SK-N-SH (cell line): ENCODE measurements at regions not wholly inside any gene's neighbourhood (a gene's known extent, or its start where the extent isn't known, plus 50 kb on each side); places are given as distances from the start of the nearest gene placed in this dataset.

Experiments
- CTCF ChIA-PET: fragments of 300-600, 350-600 bp; formaldehyde crosslinking; extraction: SDS; loops from one replicate; lab custom pipeline; 2021; lab: Yijun Ruan, JAX
- POLR2A ChIA-PET: fragments of 350-600 bp; sonication (Branson Sonifier 250); formaldehyde crosslinking; extraction: SDS; loops from one replicate; lab custom pipeline; 2020; ENCODE audit warnings: antibody characterized with exemption, inconsistent platforms; lab: Yijun Ruan, JAX
- DNase-seq: peaks from one replicate; pipeline ENCODE4 v3.0.0; 2012
- H2AFZ ChIP-seq: fragments of 200-600 bp; sonication (generic); 2 replicates; pipeline ENCODE4 v1.8.1; 2016; ENCODE audit warnings: antibody characterized with exemption, mild to moderate bottlenecking, low read depth
- H3F3A ChIP-seq: fragments of 200-600 bp; sonication (generic); replicated peaks from 2 replicates; pipeline ENCODE3; 2016; ENCODE audit warnings: antibody characterized with exemption, mild to moderate bottlenecking; ENCODE audit not compliant: insufficient read depth
- H3K27ac ChIP-seq, 2 experiments: fragments of 200-500 bp in 1 of 2; fragments of 200-600 bp in 1 of 2; sonication (Bioruptor generic) in 1 of 2; sonication (generic), shearing (Covaris generic) in 1 of 2; 2 replicates each; pipeline versions ENCODE4 v1.5.1 to v1.6.1; 2014 to 2016; ENCODE audit warnings: low read depth in 2 of 2, inconsistent platforms in 1 of 2, low read length in 1 of 2, mild to moderate bottlenecking in 1 of 2, mixed read lengths in 1 of 2
- H3K27me3 ChIP-seq: fragments of 200-600 bp; sonication (generic), shearing (Covaris generic); 2 replicates; pipeline ENCODE4 v1.6.1; 2016; ENCODE audit warnings: mixed run types; ENCODE audit not compliant: insufficient read depth
- H3K36me3 ChIP-seq, 2 experiments: fragments of 200-500 bp in 1 of 2; fragments of 200-600 bp in 1 of 2; sonication (Bioruptor generic) in 1 of 2; sonication (generic) in 1 of 2; replicated peaks in 1 of 2; 2 replicates each; pipeline versions ENCODE3 to v1.5.1; 2014 to 2016; ENCODE audit warnings: low read length in 1 of 2, mild to moderate bottlenecking in 1 of 2; ENCODE audit not compliant: insufficient read depth in 2 of 2, control insufficient read depth in 1 of 2
- H3K4me1 ChIP-seq, 2 experiments: fragments of 200-500 bp in 1 of 2; fragments of 200-600 bp in 1 of 2; sonication (Bioruptor generic) in 1 of 2; sonication (generic), shearing (Covaris generic) in 1 of 2; 2 replicates each; pipeline versions ENCODE4 v1.5.1 to v1.6.1; 2014 to 2016; ENCODE audit warnings: low read depth in 1 of 2, low read length in 1 of 2, mixed run types in 1 of 2; ENCODE audit not compliant: insufficient read depth in 2 of 2, control insufficient read depth in 1 of 2
- H3K4me2 ChIP-seq: fragments of 200-600 bp; sonication (generic), shearing (Covaris generic); 2 replicates; pipeline ENCODE4 v1.6.1; 2017; ENCODE audit warnings: mixed run types
- H3K4me3 ChIP-seq, 2 experiments: fragments of 200-500 bp in 1 of 2; fragments of 200-600 bp in 1 of 2; sonication (Bioruptor generic) in 1 of 2; sonication (generic), shearing (Covaris generic) in 1 of 2; 2 replicates each; pipeline versions ENCODE4 v1.5.1 to v1.8.1; 2014 to 2016; ENCODE audit warnings: low read depth in 2 of 2, inconsistent platforms in 1 of 2, low read length in 1 of 2, mild to moderate bottlenecking in 1 of 2, mixed read lengths in 1 of 2, moderate library complexity in 1 of 2
- H3K79me2 ChIP-seq: fragments of 200-600 bp; sonication (generic); 2 replicates; pipeline ENCODE4 v1.8.1; 2017; ENCODE audit warnings: mild to moderate bottlenecking; ENCODE audit not compliant: insufficient read depth
- H3K9ac ChIP-seq: fragments of 200-600 bp; sonication (generic); 2 replicates; pipeline ENCODE4 v1.6.1; 2017; ENCODE audit warnings: mixed run types
- H3K9me2 ChIP-seq: fragments of 200-600 bp; sonication (generic); 2 replicates; pipeline ENCODE4 v1.6.1; 2017; ENCODE audit warnings: mixed run types
- H3K9me3 ChIP-seq: fragments of 200-600 bp; sonication (generic); 2 replicates; pipeline ENCODE4 v1.6.1; 2017; ENCODE audit warnings: mixed run types, mild to moderate bottlenecking, moderate library complexity
- H4K20me1 ChIP-seq: fragments of 200-600 bp; sonication (generic); 2 replicates; pipeline ENCODE4 v1.6.1; 2017; ENCODE audit warnings: mild to moderate bottlenecking, mixed run types; ENCODE audit not compliant: insufficient read depth
- ELF1 ChIP-seq: IDR thresholded peaks from 2 replicates; pipeline ENCODE4 v1.4.0; 2012
- EP300 ChIP-seq, 2 experiments: IDR thresholded peaks; 2 replicates each; pipeline versions ENCODE4 v1.4.0 to v1.6.1; 2012; ENCODE audit warnings: borderline replicate concordance in 1 of 2, low read depth in 1 of 2, low read length in 1 of 2
- FOSL2 ChIP-seq: IDR thresholded peaks from 2 replicates; pipeline ENCODE4 v1.4.0; 2012; ENCODE audit warnings: low read depth, mild to moderate bottlenecking, moderate library complexity, borderline replicate concordance
- FOXJ3 ChIP-seq: sonication (generic); formaldehyde crosslinking; IDR thresholded peaks from 2 replicates; pipeline ENCODE4 v1.5.1; 2020; ENCODE audit warnings: mild to moderate bottlenecking, missing genetic modification reagents
- GATA2 ChIP-seq: sonication (generic); formaldehyde crosslinking; IDR thresholded peaks from 2 replicates; pipeline ENCODE4 v1.5.0; 2020; ENCODE audit warnings: mild to moderate bottlenecking, missing genetic modification reagents
- IRF3 ChIP-seq: fragments of 150-350 bp; IDR thresholded peaks from 2 replicates; pipeline ENCODE4 v1.6.1; 2016; ENCODE audit warnings: mild to moderate bottlenecking, low read depth, low read length
- NFIC ChIP-seq: IDR thresholded peaks from 2 replicates; pipeline ENCODE4 v1.4.0; 2012; ENCODE audit warnings: borderline replicate concordance
- NRF1 ChIP-seq: IDR thresholded peaks from 2 replicates; pipeline ENCODE4 v1.6.1; 2012; ENCODE audit warnings: low read depth, mild to moderate bottlenecking, low read length
- PBX3 ChIP-seq: IDR thresholded peaks from 2 replicates; pipeline ENCODE4; 2012
- POLR2AphosphoS5 ChIP-seq: IDR thresholded peaks from 2 replicates; pipeline ENCODE4 v1.6.1; 2012; ENCODE audit warnings: low read depth, low read length
- RCOR1 ChIP-seq: fragments of 150-350 bp; IDR thresholded peaks from 2 replicates; pipeline ENCODE4 v1.6.1; 2017; ENCODE audit warnings: antibody characterized with exemption, low read length
- SIN3A ChIP-seq: IDR thresholded peaks from 2 replicates; pipeline ENCODE4 v1.6.1; 2012; ENCODE audit warnings: low read depth, mild to moderate bottlenecking, low read length, moderate library complexity, borderline replicate concordance
- TAF1 ChIP-seq: IDR thresholded peaks from 2 replicates; pipeline ENCODE4 v1.6.1; 2012; ENCODE audit warnings: low read depth, mild to moderate bottlenecking, low read length, moderate library complexity, borderline replicate concordance
- TCF12 ChIP-seq: IDR thresholded peaks from 2 replicates; pipeline ENCODE4 v1.4.0; 2012
- USF1 ChIP-seq: IDR thresholded peaks from 2 replicates; pipeline ENCODE4 v1.4.0; 2012; ENCODE audit warnings: low read depth, borderline replicate concordance
- YY1 ChIP-seq: IDR thresholded peaks from 2 replicates; pipeline ENCODE4 v1.4.0; 2012; ENCODE audit warnings: low read depth, mild to moderate bottlenecking
- ZBTB33 ChIP-seq: IDR thresholded peaks from 2 replicates; pipeline ENCODE4 v1.4.0; 2012; ENCODE audit warnings: low read depth, borderline replicate concordance
- WGBS: methylation state at CpG from one replicate; pipeline ENCODE4 v1.1.6; 2017; ENCODE audit warnings: low lambda C conversion rate; 5-methylcytosine and 5-hydroxymethylcytosine counted together
- TF ChIP-seq, protein P1 (sequence below): fragments of 200-600 bp; sonication (generic); IDR thresholded peaks from 2 replicates; pipeline ENCODE4 v1.6.1; 2017; ENCODE audit warnings: antibody characterized with exemption, mild to moderate bottlenecking, moderate library complexity
- TF ChIP-seq, protein P2 (sequence below): IDR thresholded peaks from 2 replicates; pipeline ENCODE4 v1.6.1; 2012; ENCODE audit warnings: mild to moderate bottlenecking, low read depth, low read length, moderate library complexity

DNA sequence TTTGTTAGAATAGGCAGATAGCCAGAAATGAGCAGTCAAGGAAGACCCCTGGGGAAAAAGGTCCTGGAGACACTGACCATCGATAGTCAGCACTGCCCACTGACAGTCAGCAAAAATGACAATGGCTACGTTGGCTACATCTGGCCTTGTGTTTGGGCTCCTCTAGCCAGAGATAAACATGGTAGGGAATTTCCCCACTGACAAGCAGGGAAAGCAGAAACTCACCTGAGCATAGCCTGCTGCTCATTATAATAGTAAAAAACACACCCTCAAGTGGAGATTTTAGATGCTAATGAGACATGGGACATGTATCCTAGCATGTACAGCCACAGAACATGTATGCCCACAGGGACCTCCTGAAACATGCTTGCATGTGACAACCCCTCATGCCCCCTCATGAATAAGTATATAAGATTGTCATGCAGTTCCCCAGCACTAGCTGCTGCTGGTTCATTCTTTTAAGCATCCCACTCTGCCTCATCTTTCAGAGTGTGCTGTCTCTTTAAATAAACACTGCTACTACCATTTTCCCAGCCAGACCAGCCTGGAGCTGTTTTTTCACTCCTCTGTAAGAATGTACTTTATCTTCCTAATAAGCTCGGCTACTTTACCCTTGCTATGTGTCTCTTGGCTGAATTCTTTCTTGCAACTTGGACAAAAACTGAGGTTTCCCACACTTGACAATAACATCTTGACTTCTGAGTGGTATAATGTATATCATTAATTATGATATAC, 550.1 kb upstream of the CDH8 start:
- H3F3A ChIP-seq: no peaks in the 10 kb centered on the region
- no peaks in the 10 kb centered on the region for H4K20me1 ChIP-seq
- no peaks in the 10 kb centered on the region for H3K36me3 ChIP-seq
- CTCF ChIA-PET: no interaction called here
- H3K9ac ChIP-seq: no peak overlapping the region
- no peaks in the 10 kb centered on the region for H3K4me1 ChIP-seq
- no peak for TF ChIP-seq TAF1
- TF ChIP-seq ELF1: no peak
- TF ChIP-seq, protein P1, sequence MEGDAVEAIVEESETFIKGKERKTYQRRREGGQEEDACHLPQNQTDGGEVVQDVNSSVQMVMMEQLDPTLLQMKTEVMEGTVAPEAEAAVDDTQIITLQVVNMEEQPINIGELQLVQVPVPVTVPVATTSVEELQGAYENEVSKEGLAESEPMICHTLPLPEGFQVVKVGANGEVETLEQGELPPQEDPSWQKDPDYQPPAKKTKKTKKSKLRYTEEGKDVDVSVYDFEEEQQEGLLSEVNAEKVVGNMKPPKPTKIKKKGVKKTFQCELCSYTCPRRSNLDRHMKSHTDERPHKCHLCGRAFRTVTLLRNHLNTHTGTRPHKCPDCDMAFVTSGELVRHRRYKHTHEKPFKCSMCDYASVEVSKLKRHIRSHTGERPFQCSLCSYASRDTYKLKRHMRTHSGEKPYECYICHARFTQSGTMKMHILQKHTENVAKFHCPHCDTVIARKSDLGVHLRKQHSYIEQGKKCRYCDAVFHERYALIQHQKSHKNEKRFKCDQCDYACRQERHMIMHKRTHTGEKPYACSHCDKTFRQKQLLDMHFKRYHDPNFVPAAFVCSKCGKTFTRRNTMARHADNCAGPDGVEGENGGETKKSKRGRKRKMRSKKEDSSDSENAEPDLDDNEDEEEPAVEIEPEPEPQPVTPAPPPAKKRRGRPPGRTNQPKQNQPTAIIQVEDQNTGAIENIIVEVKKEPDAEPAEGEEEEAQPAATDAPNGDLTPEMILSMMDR: no peak
- TF ChIP-seq GATA2: no peak
- TF ChIP-seq RCOR1: no peak
- no peak for TF ChIP-seq POLR2AphosphoS5
- TF ChIP-seq, protein P2, sequence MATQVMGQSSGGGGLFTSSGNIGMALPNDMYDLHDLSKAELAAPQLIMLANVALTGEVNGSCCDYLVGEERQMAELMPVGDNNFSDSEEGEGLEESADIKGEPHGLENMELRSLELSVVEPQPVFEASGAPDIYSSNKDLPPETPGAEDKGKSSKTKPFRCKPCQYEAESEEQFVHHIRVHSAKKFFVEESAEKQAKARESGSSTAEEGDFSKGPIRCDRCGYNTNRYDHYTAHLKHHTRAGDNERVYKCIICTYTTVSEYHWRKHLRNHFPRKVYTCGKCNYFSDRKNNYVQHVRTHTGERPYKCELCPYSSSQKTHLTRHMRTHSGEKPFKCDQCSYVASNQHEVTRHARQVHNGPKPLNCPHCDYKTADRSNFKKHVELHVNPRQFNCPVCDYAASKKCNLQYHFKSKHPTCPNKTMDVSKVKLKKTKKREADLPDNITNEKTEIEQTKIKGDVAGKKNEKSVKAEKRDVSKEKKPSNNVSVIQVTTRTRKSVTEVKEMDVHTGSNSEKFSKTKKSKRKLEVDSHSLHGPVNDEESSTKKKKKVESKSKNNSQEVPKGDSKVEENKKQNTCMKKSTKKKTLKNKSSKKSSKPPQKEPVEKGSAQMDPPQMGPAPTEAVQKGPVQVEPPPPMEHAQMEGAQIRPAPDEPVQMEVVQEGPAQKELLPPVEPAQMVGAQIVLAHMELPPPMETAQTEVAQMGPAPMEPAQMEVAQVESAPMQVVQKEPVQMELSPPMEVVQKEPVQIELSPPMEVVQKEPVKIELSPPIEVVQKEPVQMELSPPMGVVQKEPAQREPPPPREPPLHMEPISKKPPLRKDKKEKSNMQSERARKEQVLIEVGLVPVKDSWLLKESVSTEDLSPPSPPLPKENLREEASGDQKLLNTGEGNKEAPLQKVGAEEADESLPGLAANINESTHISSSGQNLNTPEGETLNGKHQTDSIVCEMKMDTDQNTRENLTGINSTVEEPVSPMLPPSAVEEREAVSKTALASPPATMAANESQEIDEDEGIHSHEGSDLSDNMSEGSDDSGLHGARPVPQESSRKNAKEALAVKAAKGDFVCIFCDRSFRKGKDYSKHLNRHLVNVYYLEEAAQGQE: no peak
- TF ChIP-seq YY1: no peak
- no peak for TF ChIP-seq ZBTB33
- TF ChIP-seq USF1: no peak
- TF ChIP-seq NRF1: no peak
- TF ChIP-seq FOSL2: no peak
- TF ChIP-seq EP300 (IDR thresholded peaks at IDR 0.05; ENCODE audit: borderline replicate concordance in 1 of 2, low read depth in 1 of 2, low read length in 1 of 2): no peak
- TF ChIP-seq NFIC: no peak
- no peak for TF ChIP-seq IRF3
- no peak for TF ChIP-seq FOXJ3 (CRISPR knock-in tag)
- TF ChIP-seq TCF12: no peak
- TF ChIP-seq PBX3: no peak
- TF ChIP-seq SIN3A: no peak
- DNase-seq: no peak
- no peak overlapping the region for H3K4me2 ChIP-seq
- no peaks in the 10 kb centered on the region for H3K9me3 ChIP-seq
- no peak overlapping the region for H3K4me3 ChIP-seq
- H3K9me2 ChIP-seq: no peaks in the 10 kb centered on the region
- H2AFZ ChIP-seq: no peak overlapping the region
- POLR2A ChIA-PET: no interaction called here
- H3K27ac ChIP-seq: no peak overlapping the region
- WGBS: 23% methylated on average over 3 of the region's 3 CpGs
- no peaks in the 10 kb centered on the region for H3K27me3 ChIP-seq
- H3K79me2 ChIP-seq: no peaks in the 10 kb centered on the region
